IPS-20b (cell line): ENCODE measurements at regions not wholly inside any gene's neighbourhood (a gene's known extent, or its start where the extent isn't known, plus 50 kb on each side); places are given as distances from the start of the nearest gene placed in this dataset.

Source experiments
- H3K27ac ChIP-seq: one replicate; pipeline ENCODE4 v1.5.1; 2013; ENCODE audit warnings: low read length
- H3K27me3 ChIP-seq: 2 replicates; pipeline ENCODE4 v1.6.1; 2013; ENCODE audit warnings: mild to moderate bottlenecking, low read length, inconsistent platforms; ENCODE audit not compliant: insufficient read depth
- H3K36me3 ChIP-seq: 2 replicates; pipeline ENCODE4 v1.6.1; 2013; ENCODE audit warnings: low read depth, mild to moderate bottlenecking, inconsistent platforms, low read length, moderate library complexity; ENCODE audit not compliant: insufficient read depth
- H3K4me1 ChIP-seq: 2 replicates; pipeline ENCODE4 v1.6.1; 2013; ENCODE audit warnings: mild to moderate bottlenecking, control low read depth, inconsistent platforms, low read length, moderate library complexity; ENCODE audit not compliant: insufficient read depth
- H3K4me3 ChIP-seq: 2 replicates; pipeline ENCODE4 v1.5.1; 2013; ENCODE audit warnings: mild to moderate bottlenecking, low read length, inconsistent platforms
- H3K9ac ChIP-seq: 2 replicates; pipeline ENCODE4 v1.6.1; 2013; ENCODE audit warnings: low read depth, mild to moderate bottlenecking, inconsistent platforms, low read length, moderate library complexity
- H3K9me3 ChIP-seq: 2 replicates; pipeline ENCODE4 v1.6.1; 2013; ENCODE audit warnings: mild to moderate bottlenecking, low read depth, low read length, inconsistent platforms; ENCODE audit not compliant: insufficient read depth

- H3K4me3 ChIP-seq = no peak overlapping the region
- H3K27ac ChIP-seq = no peak overlapping the region
- no peaks in the 10 kb centered on the region for H3K9me3 ChIP-seq
- H3K36me3 ChIP-seq = no peaks in the 10 kb centered on the region
- H3K27me3 ChIP-seq = no peaks in the 10 kb centered on the region
- H3K4me1 ChIP-seq = no peaks in the 10 kb centered on the region
- H3K9ac ChIP-seq = no peak overlapping the region
These were observed 458.1 kb downstream of the GBE1 start for GRCh38 chr3:81303321-81303720.

- Histone ChIP-seq H3K4me1 (no peaks in the 10 kb centered on the region), H3K4me3 (no peak overlapping the region), H3K9me3 (no peaks in the 10 kb centered on the region), H3K27me3 (no peaks in the 10 kb centered on the region), H3K27ac (no peak overlapping the region), H3K9ac (no peak overlapping the region), H3K36me3 (no peaks in the 10 kb centered on the region)
These were observed 459.4 kb downstream of the GBE1 start for GRCh38 chr3:81302045-81302444.

- Histone ChIP-seq H3K27me3 (no peaks in the 10 kb centered on the region), H3K36me3 (no peaks in the 10 kb centered on the region), H3K9ac (no peak overlapping the region), H3K27ac (no peak overlapping the region), H3K4me3 (no peak overlapping the region), H3K4me1 (no peaks in the 10 kb centered on the region), H3K9me3 (no peaks in the 10 kb centered on the region)
These were observed 460.2 kb downstream of the GBE1 start for GRCh38 chr3:81301230-81301629.

GRCh38 chr3:81300324-81300927 lies 461.0 kb downstream of the GBE1 start:
- H3K4me1 ChIP-seq = no peaks in the 10 kb centered on the region
- no peak overlapping the region for H3K9ac ChIP-seq
- H3K36me3 ChIP-seq = no peaks in the 10 kb centered on the region
- H3K27me3 ChIP-seq = no peaks in the 10 kb centered on the region
- H3K9me3 ChIP-seq = no peaks in the 10 kb centered on the region
- no peak overlapping the region for H3K27ac ChIP-seq
- H3K4me3 ChIP-seq = no peak overlapping the region

GRCh38 chr3:81299481-81299880 lies 462.0 kb downstream of the GBE1 start:
- Histone ChIP-seq H3K9ac (no peak overlapping the region), H3K27me3 (no peaks in the 10 kb centered on the region), H3K4me3 (no peak overlapping the region), H3K9me3 (no peaks in the 10 kb centered on the region), H3K4me1 (no peaks in the 10 kb centered on the region), H3K36me3 (no peaks in the 10 kb centered on the region), H3K27ac (no peak overlapping the region)

- Histone ChIP-seq H3K4me3 (no peak overlapping the region), H3K27me3 (no peaks in the 10 kb centered on the region), H3K36me3 (no peaks in the 10 kb centered on the region), H3K4me1 (no peaks in the 10 kb centered on the region), H3K9ac (no peak overlapping the region), H3K27ac (no peak overlapping the region), H3K9me3 (no peaks in the 10 kb centered on the region)
These were observed 465.4 kb downstream of the GBE1 start for GRCh38 chr3:81295906-81296577.

- Histone ChIP-seq H3K27ac (no peak overlapping the region), H3K9me3 (no peaks in the 10 kb centered on the region), H3K4me1 (no peaks in the 10 kb centered on the region), H3K9ac (no peak overlapping the region), H3K36me3 (no peaks in the 10 kb centered on the region), H3K4me3 (no peak overlapping the region), H3K27me3 (no peaks in the 10 kb centered on the region)
These were observed 468.3 kb downstream of the GBE1 start for GRCh38 chr3:81293156-81293555.

- no peaks in the 10 kb centered on the region for H3K36me3 ChIP-seq
- no peak overlapping the region for H3K9ac ChIP-seq
- H3K4me3 ChIP-seq = no peak overlapping the region
These were observed 469.9 kb downstream of the GBE1 start for GRCh38 chr3:81291586-81291985.

GRCh38 chr3:81289676-81290075 lies 471.8 kb downstream of the GBE1 start:
- H3K36me3 ChIP-seq = no peaks in the 10 kb centered on the region
- H3K4me1 ChIP-seq = no peaks in the 10 kb centered on the region
- no peak overlapping the region for H3K4me3 ChIP-seq
- H3K27ac ChIP-seq = no peak overlapping the region
- no peaks in the 10 kb centered on the region for H3K27me3 ChIP-seq
- H3K9me3 ChIP-seq = no peaks in the 10 kb centered on the region
- H3K9ac ChIP-seq = no peak overlapping the region

More at GRCh38 chr3:81291586-81291985, 469.9 kb downstream of the GBE1 start:
- Histone ChIP-seq H3K9me3 (no peaks in the 10 kb centered on the region), H3K27ac (no peak overlapping the region), H3K4me1 (no peaks in the 10 kb centered on the region), H3K27me3 (no peaks in the 10 kb centered on the region)

GRCh38 chr3:81279481-81280379 lies 481.7 kb downstream of the GBE1 start:
- Histone ChIP-seq H3K9ac (no peak overlapping the region), H3K36me3 (no peaks in the 10 kb centered on the region), H3K27ac (no peak overlapping the region), H3K9me3 (no peaks in the 10 kb centered on the region), H3K4me1 (peaks cover 6% of the 10 kb centered on the region; the same call in 1 of the 2 replicates), H3K27me3 (no peaks in the 10 kb centered on the region), H3K4me3 (no peak overlapping the region)

- Histone ChIP-seq H3K9me3 (no peaks in the 10 kb centered on the region), H3K9ac (no peak overlapping the region), H3K27ac (no peak overlapping the region), H3K27me3 (no peaks in the 10 kb centered on the region), H3K4me1 (peaks cover 6% of the 10 kb centered on the region; the same call in 1 of the 2 replicates), H3K4me3 (no peak overlapping the region), H3K36me3 (no peaks in the 10 kb centered on the region)
These were observed 483.6 kb downstream of the GBE1 start for GRCh38 chr3:81277853-81278252.
